ENCODE measurements at regions not wholly inside any gene's neighbourhood (a gene's known extent, or its start where the extent isn't known, plus 50 kb on each side); places are given as distances from the start of the nearest gene placed in this dataset.
"Not testable (repeated sequence)": the region's sequence is repeated elsewhere in the genome, so short reads cannot be mapped to it uniquely, and the experiment has no call there.

- no peaks in the 10 kb centered on the region for H3K27me3 ChIP-seq (ENCODE audit: control insufficient read depth in 3 of 3, insufficient read depth in 3 of 3, low read length in 2 of 3)
- DNase-seq (no peak), ATAC-seq (ENCODE audit: insufficient read depth, low FRiP score) (no peak)
- no peaks in the 10 kb centered on the region for H3K4me1 ChIP-seq (ENCODE audit: control insufficient read depth in 5 of 5, insufficient read depth in 5 of 5, low read length in 5 of 5)
- H3K36me3 ChIP-seq (ENCODE audit: control insufficient read depth in 4 of 4, insufficient read depth in 4 of 4, low read length in 4 of 4): no peaks in the 10 kb centered on the region
- TF ChIP-seq CTCF (IDR thresholded peaks at IDR 0.05; ENCODE audit: control extremely low read depth, extremely low read depth): no peak
- H3K9ac ChIP-seq (ENCODE audit: insufficient read depth in 1 of 2, low read length in 2 of 2): no peak overlapping the region
- H3K9me3 ChIP-seq (ENCODE audit: control insufficient read depth in 4 of 4, insufficient read depth in 3 of 4, low read length in 3 of 4): no peaks in the 10 kb centered on the region
- no peak overlapping the region for H3K4me3 ChIP-seq
- H3K27ac ChIP-seq (ENCODE audit: low read depth in 1 of 2, low read length in 1 of 2): no peak overlapping the region
Observed at GRCh38 chr6:101178748-101179147, 214.8 kb upstream of the GRIK2 start.

GRCh38 chr6:101181006-101181405 lies 212.5 kb upstream of the GRIK2 start:
- Histone ChIP-seq H3K9me3 (ENCODE audit: control insufficient read depth in 4 of 4, insufficient read depth in 3 of 4, low read length in 3 of 4) (no peaks in the 10 kb centered on the region), H3K4me1 (ENCODE audit: control insufficient read depth in 5 of 5, insufficient read depth in 5 of 5, low read length in 5 of 5) (no peaks in the 10 kb centered on the region), H3K9ac (ENCODE audit: insufficient read depth in 1 of 2, low read length in 2 of 2) (no peak overlapping the region), H3K27ac (ENCODE audit: low read depth in 1 of 2, low read length in 1 of 2) (no peak overlapping the region), H3K27me3 (ENCODE audit: control insufficient read depth in 3 of 3, insufficient read depth in 3 of 3, low read length in 2 of 3) (no peaks in the 10 kb centered on the region), H3K4me3 (no peak overlapping the region), H3K36me3 (ENCODE audit: control insufficient read depth in 4 of 4, insufficient read depth in 4 of 4, low read length in 4 of 4) (no peaks in the 10 kb centered on the region)
- TF ChIP-seq CTCF (IDR thresholded peaks at IDR 0.05; ENCODE audit: control extremely low read depth, extremely low read depth): no peak
- DNase-seq: no peak
- WGBS, 2 donors: 80 to 86% methylated on average over 6 of the region's 6 CpGs
- ATAC-seq (ENCODE audit: insufficient read depth, low FRiP score): no peak

GRCh38 chr6:101188285-101188798 lies 205.2 kb upstream of the GRIK2 start:
- DNase-seq; H3K36me3 ChIP-seq (ENCODE audit: control insufficient read depth in 4 of 4, insufficient read depth in 4 of 4, low read length in 4 of 4); H3K4me1 ChIP-seq (ENCODE audit: control insufficient read depth in 5 of 5, insufficient read depth in 5 of 5, low read length in 5 of 5); H3K27me3 ChIP-seq (ENCODE audit: control insufficient read depth in 3 of 3, insufficient read depth in 3 of 3, low read length in 2 of 3); H3K9me3 ChIP-seq (ENCODE audit: control insufficient read depth in 4 of 4, insufficient read depth in 3 of 4, low read length in 3 of 4); ATAC-seq (ENCODE audit: insufficient read depth, low FRiP score); H3K9ac ChIP-seq (ENCODE audit: insufficient read depth in 1 of 2, low read length in 2 of 2); H3K27ac ChIP-seq (ENCODE audit: low read depth in 1 of 2, low read length in 1 of 2): not testable (repeated sequence)
- 85 to 91% methylated on average over 12 of the region's 12 CpGs for WGBS, 2 donors
- peak overlapping the region; percentile 8 for H3K4me3 ChIP-seq

GRCh38 chr6:101195588-101195987 lies 197.9 kb upstream of the GRIK2 start:
- Histone ChIP-seq H3K9me3 (ENCODE audit: control insufficient read depth in 4 of 4, insufficient read depth in 3 of 4, low read length in 3 of 4) (no peaks in the 10 kb centered on the region), H3K27ac (ENCODE audit: low read depth in 1 of 2, low read length in 1 of 2) (no peak overlapping the region), H3K27me3 (ENCODE audit: control insufficient read depth in 3 of 3, insufficient read depth in 3 of 3, low read length in 2 of 3) (no peaks in the 10 kb centered on the region), H3K4me1 (ENCODE audit: control insufficient read depth in 5 of 5, insufficient read depth in 5 of 5, low read length in 5 of 5) (no peaks in the 10 kb centered on the region), H3K9ac (ENCODE audit: insufficient read depth in 1 of 2, low read length in 2 of 2) (no peak overlapping the region), H3K36me3 (ENCODE audit: control insufficient read depth in 4 of 4, insufficient read depth in 4 of 4, low read length in 4 of 4) (no peaks in the 10 kb centered on the region), H3K4me3 (no peak overlapping the region)
- TF ChIP-seq CTCF (IDR thresholded peaks at IDR 0.05; ENCODE audit: control extremely low read depth, extremely low read depth): no peak
- DNase-seq (no peak), ATAC-seq (ENCODE audit: insufficient read depth, low FRiP score) (no peak)
